Muscle of leg (tissue), 3 donors: ENCODE measurements at regions not wholly inside any gene's neighbourhood (a gene's known extent, or its start where the extent isn't known, plus 50 kb on each side); places are given as distances from the start of the nearest gene placed in this dataset.
A peak's percentile ranks its signal among the peaks of the same experiment; 100 is the strongest.

ENCODE experiments used
- DNase-seq: peaks from one replicate; pipeline ENCODE4 v3.0.0; 2013
- H3K27ac ChIP-seq: one replicate; pipeline ENCODE4 v1.5.1; 2013; ENCODE audit warnings: mild to moderate bottlenecking, low read length, control low read depth
- H3K27me3 ChIP-seq: one replicate; pipeline ENCODE4 v1.6.1; 2013; ENCODE audit warnings: low read length; ENCODE audit not compliant: control insufficient read depth, insufficient read depth
- H3K36me3 ChIP-seq: one replicate; pipeline ENCODE4 v1.6.1; 2013; ENCODE audit warnings: low read length; ENCODE audit not compliant: control insufficient read depth, insufficient read depth
- H3K4me1 ChIP-seq: one replicate; pipeline ENCODE4 v1.6.1; 2013; ENCODE audit warnings: low read length; ENCODE audit not compliant: control insufficient read depth, insufficient read depth
- H3K4me3 ChIP-seq: one replicate; pipeline ENCODE4 v1.5.1; 2013; ENCODE audit warnings: low read length, control low read depth
- H3K9me3 ChIP-seq: replicated peaks from 2 replicates; pipeline ENCODE4 v1.6.1; 2013; ENCODE audit warnings: low read depth, low read length; ENCODE audit not compliant: control insufficient read depth
- WGBS: methylation state at CpG from one replicate; pipeline ENCODE4 v1.1.5; 2013; ENCODE audit warnings: missing lambda C conversion rate; ENCODE audit not compliant: insufficient coverage; 5-methylcytosine and 5-hydroxymethylcytosine counted together

- WGBS, result no CpG with 5 or more reads among the region's 2 CpGs
- DNase-seq, result peak; percentile 90
- H3K4me1 ChIP-seq, result no peaks in the 10 kb centered on the region
- H3K4me3 ChIP-seq, result no peak overlapping the region
- H3K9me3 ChIP-seq, result no peaks in the 10 kb centered on the region
- H3K27me3 ChIP-seq, result no peaks in the 10 kb centered on the region
- H3K27ac ChIP-seq, result peak overlapping the region; percentile 72
- H3K36me3 ChIP-seq, result no peaks in the 10 kb centered on the region
These were observed 82.5 kb upstream of the CLMN start for GRCh38 chr14:95402176-95402575.

- no peaks in the 10 kb centered on the region for H3K9me3 ChIP-seq
- no peak for DNase-seq
- no peak overlapping the region for H3K4me3 ChIP-seq
- WGBS, result 85% methylated on average over 11 of the region's 15 CpGs
- no peaks in the 10 kb centered on the region for H3K27me3 ChIP-seq
- H3K36me3 ChIP-seq, result no peaks in the 10 kb centered on the region
- H3K4me1 ChIP-seq, result no peaks in the 10 kb centered on the region
- no peak overlapping the region for H3K27ac ChIP-seq
These were observed 79.2 kb upstream of the CLMN start for GRCh38 chr14:95398630-95399547.

- DNase-seq, result no peak
- H3K4me3 ChIP-seq, result no peak overlapping the region
- H3K4me1 ChIP-seq, result no peaks in the 10 kb centered on the region
- no peak overlapping the region for H3K27ac ChIP-seq
- peaks cover 2% of the 10 kb centered on the region for H3K27me3 ChIP-seq
- no peaks in the 10 kb centered on the region for H3K9me3 ChIP-seq
- H3K36me3 ChIP-seq, result no peaks in the 10 kb centered on the region
- WGBS, result 64% methylated on average over 6 of the region's 6 CpGs
These were observed 77.6 kb upstream of the CLMN start for GRCh38 chr14:95397325-95397724.

- Histone ChIP-seq H3K27me3 (peaks cover 2% of the 10 kb centered on the region), H3K9me3 (no peaks in the 10 kb centered on the region), H3K4me1 (no peaks in the 10 kb centered on the region), H3K4me3 (no peak overlapping the region), H3K36me3 (no peaks in the 10 kb centered on the region), H3K27ac (no peak overlapping the region)
- 40% methylated on average over 2 of the region's 4 CpGs for WGBS
- no peak for DNase-seq
These were observed 76.5 kb upstream of the CLMN start for GRCh38 chr14:95396221-95396620.

GRCh38 chr14:95395098-95395737 lies 75.5 kb upstream of the CLMN start:
- Histone ChIP-seq H3K36me3 (no peaks in the 10 kb centered on the region), H3K4me3 (no peak overlapping the region), H3K27ac (no peak overlapping the region), H3K9me3 (peaks cover 2% of the 10 kb centered on the region), H3K27me3 (peaks cover 2% of the 10 kb centered on the region), H3K4me1 (no peaks in the 10 kb centered on the region)
- WGBS, result 42% methylated on average over 4 of the region's 6 CpGs
- no peak for DNase-seq

- no peaks in the 10 kb centered on the region for H3K36me3 ChIP-seq
- H3K4me3 ChIP-seq, result no peak overlapping the region
- H3K27me3 ChIP-seq, result peaks cover 2% of the 10 kb centered on the region
- no peak for DNase-seq
- no peak overlapping the region for H3K27ac ChIP-seq
- H3K9me3 ChIP-seq, result peaks cover 2% of the 10 kb centered on the region
- H3K4me1 ChIP-seq, result peaks cover 6% of the 10 kb centered on the region
- 67% methylated on average over 2 of the region's 3 CpGs for WGBS
These were observed 74.8 kb upstream of the CLMN start for GRCh38 chr14:95394297-95395097.

GRCh38 chr14:95392841-95393240 lies 73.1 kb upstream of the CLMN start:
- Histone ChIP-seq H3K9me3 (peaks cover 2% of the 10 kb centered on the region), H3K4me1 (peaks cover 6% of the 10 kb centered on the region), H3K27ac (no peak overlapping the region), H3K27me3 (peaks cover 2% of the 10 kb centered on the region), H3K36me3 (no peaks in the 10 kb centered on the region), H3K4me3 (no peak overlapping the region)
- DNase-seq, result no peak
- 67% methylated on average over 3 of the region's 5 CpGs for WGBS

- Histone ChIP-seq H3K4me3 (no peak overlapping the region), H3K9me3 (peaks cover 2% of the 10 kb centered on the region), H3K27ac (no peak overlapping the region), H3K4me1 (peaks cover 6% of the 10 kb centered on the region), H3K36me3 (no peaks in the 10 kb centered on the region), H3K27me3 (peaks cover 2% of the 10 kb centered on the region)
- no peak for DNase-seq
- WGBS, result 34% methylated on average over 2 of the region's 2 CpGs
These were observed 71.6 kb upstream of the CLMN start for GRCh38 chr14:95391331-95391730.

- Histone ChIP-seq H3K27ac (no peak overlapping the region), H3K4me1 (peaks cover 6% of the 10 kb centered on the region), H3K36me3 (no peaks in the 10 kb centered on the region), H3K27me3 (peaks cover 8% of the 10 kb centered on the region), H3K9me3 (peaks cover 2% of the 10 kb centered on the region), H3K4me3 (no peak overlapping the region)
- WGBS, result 62% methylated on average over 4 of the region's 9 CpGs
- peak; percentile 79 for DNase-seq
These were observed 69.8 kb upstream of the CLMN start for GRCh38 chr14:95389471-95390011.

- Histone ChIP-seq H3K36me3 (no peaks in the 10 kb centered on the region), H3K4me3 (no peak overlapping the region), H3K9me3 (peaks cover 2% of the 10 kb centered on the region), H3K4me1 (peaks cover 6% of the 10 kb centered on the region), H3K27ac (no peak overlapping the region), H3K27me3 (peaks cover 8% of the 10 kb centered on the region)
- DNase-seq, result no peak
- WGBS, result 78% methylated on average over 4 of the region's 4 CpGs
These were observed 69.0 kb upstream of the CLMN start for GRCh38 chr14:95388699-95389098.
